ENCODE measurements at regions not wholly inside any gene's neighbourhood (a gene's known extent, or its start where the extent isn't known, plus 50 kb on each side); places are given as distances from the start of the nearest gene placed in this dataset.
"Not testable (repeated sequence)": the region's sequence is repeated elsewhere in the genome, so short reads cannot be mapped to it uniquely, and the experiment has no call there.

DNA sequence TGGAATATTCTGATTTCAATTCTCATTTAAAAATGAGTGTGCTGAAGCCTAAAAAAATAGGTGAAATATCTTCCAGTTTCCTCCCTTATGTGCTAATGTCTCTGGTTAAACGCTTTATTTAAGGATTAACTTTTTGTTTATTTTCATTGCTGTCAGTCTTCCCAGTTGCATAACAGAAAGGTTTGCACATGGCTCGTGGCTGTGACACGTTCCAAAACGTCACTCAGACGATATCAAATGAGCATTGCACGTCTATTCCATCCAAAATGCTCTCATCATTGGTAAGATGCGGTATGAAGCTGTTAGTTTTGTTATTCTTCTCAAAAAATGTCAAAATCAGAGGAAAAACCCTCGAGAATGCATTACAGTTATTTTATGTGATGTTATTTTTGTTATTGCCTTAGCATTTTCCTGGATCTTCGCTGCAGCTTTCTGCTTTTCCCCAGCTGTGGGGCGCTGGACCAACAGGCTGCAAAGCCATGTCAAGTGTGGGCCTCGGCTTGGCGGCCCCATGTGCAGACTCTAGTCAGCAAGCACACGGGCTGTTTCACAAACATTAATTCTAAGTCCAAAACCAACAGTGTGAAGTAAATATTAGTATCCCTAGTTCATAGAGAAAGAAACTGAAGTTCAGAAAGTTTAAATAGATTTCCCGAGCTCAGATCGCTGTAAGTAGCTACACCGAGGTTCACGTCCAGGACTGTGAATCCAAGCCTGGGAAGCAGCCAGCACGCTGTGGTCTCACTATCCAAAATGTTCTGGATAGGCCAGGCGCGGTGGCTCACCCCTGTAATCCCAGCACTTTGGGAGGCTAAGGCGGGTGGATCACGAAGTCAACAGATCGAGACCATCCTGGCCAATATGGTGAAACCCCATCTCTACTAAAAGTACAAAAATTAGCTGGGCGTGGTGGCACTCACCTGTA is 793.4 kb upstream of the FRG1 start:
- Histone ChIP-seq H3K4me1 (ENCODE audit: control insufficient read depth, insufficient read depth, low read length) (no peaks in the 10 kb centered on the region), H3K9me3 (ENCODE audit: control insufficient read depth, insufficient read depth, low read depth, low read length) (no peaks in the 10 kb centered on the region), H3K4me3 (ENCODE audit: low read depth, low read length) (no peak overlapping the region), H3K36me3 (ENCODE audit: control insufficient read depth in 2 of 2, insufficient read depth in 1 of 2, low read length in 2 of 2) (no peaks in the 10 kb centered on the region), H3K27ac (ENCODE audit: extremely low read depth, low read depth, low read length) (no peak overlapping the region)
- TF ChIP-seq ZNF292 (tag by site-specific recombination; IDR thresholded peaks at IDR 0.05; ENCODE audit: borderline replicate concordance, low read depth) = no peak
- TF ChIP-seq ZNF768 (tag by site-specific recombination; IDR thresholded peaks at IDR 0.05) = no peak
- TF ChIP-seq ZNF791 (tag by site-specific recombination; IDR thresholded peaks at IDR 0.05) = no peak
- no peak for TF ChIP-seq ZNF530 (tag by site-specific recombination; IDR thresholded peaks at IDR 0.05; ENCODE audit: low read depth)
- TF ChIP-seq, protein P1, sequence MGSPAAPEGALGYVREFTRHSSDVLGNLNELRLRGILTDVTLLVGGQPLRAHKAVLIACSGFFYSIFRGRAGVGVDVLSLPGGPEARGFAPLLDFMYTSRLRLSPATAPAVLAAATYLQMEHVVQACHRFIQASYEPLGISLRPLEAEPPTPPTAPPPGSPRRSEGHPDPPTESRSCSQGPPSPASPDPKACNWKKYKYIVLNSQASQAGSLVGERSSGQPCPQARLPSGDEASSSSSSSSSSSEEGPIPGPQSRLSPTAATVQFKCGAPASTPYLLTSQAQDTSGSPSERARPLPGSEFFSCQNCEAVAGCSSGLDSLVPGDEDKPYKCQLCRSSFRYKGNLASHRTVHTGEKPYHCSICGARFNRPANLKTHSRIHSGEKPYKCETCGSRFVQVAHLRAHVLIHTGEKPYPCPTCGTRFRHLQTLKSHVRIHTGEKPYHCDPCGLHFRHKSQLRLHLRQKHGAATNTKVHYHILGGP (tag by site-specific recombination; IDR thresholded peaks at IDR 0.05) = no peak
- no peak for TF ChIP-seq ZNF16 (tag by site-specific recombination; IDR thresholded peaks at IDR 0.05; ENCODE audit: low read depth)
- no peak for TF ChIP-seq ZNF394 (tag by site-specific recombination; IDR thresholded peaks at IDR 0.05; ENCODE audit: borderline replicate concordance)
- no peak for TF ChIP-seq ZNF302 (tag by site-specific recombination; IDR thresholded peaks at IDR 0.05; ENCODE audit: low read depth)
- TF ChIP-seq FEZF1 (tag by site-specific recombination; IDR thresholded peaks at IDR 0.05) = no peak
- TF ChIP-seq MYNN (tag by site-specific recombination; IDR thresholded peaks at IDR 0.05; ENCODE audit: borderline replicate concordance) = no peak
- no peak for TF ChIP-seq ZNF621 (tag by site-specific recombination; IDR thresholded peaks at IDR 0.05)
- TF ChIP-seq ZNF596 (tag by site-specific recombination; IDR thresholded peaks at IDR 0.05) = no peak
- TF ChIP-seq ZNF529 (tag by site-specific recombination; IDR thresholded peaks at IDR 0.05; ENCODE audit: insufficient replicate concordance) = no peak
- TF ChIP-seq ZNF571 (tag by site-specific recombination; IDR thresholded peaks at IDR 0.05) = no peak
- TF ChIP-seq ZBTB1 (tag by site-specific recombination; IDR thresholded peaks at IDR 0.05) = no peak
- TF ChIP-seq ZNF629 (tag by site-specific recombination; IDR thresholded peaks at IDR 0.05) = no peak
- ChIA-PET CTCF (interaction anchor here (0.9 kb wide), 1 partner anchor 55 kb away, joined by 3 read pairs; no protein-coding TSS in a partner anchor), POLR2A (no interaction called here)

DNA sequence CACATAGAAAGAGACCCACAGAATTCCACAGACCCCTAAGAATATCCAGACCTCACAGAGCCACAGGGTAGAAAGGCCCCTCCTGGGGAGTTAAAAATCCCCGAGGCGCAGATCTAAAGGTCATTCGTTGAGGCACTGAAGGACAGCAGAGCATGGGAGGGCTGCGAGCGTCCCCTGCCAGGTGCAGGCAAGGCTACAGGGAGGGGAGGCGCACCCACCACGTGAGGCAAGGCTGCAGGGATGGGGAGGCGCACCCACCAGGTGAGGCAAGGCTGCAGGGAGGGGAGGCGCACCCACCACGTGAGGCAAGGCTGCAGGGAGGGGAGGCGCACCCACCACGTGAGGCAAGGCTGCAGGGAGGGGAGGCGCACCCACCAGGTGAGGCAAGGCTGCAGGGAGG is 785.6 kb upstream of the FRG1 start:
- H3K4me3 ChIP-seq (ENCODE audit: low read depth, low read length); H3K9me3 ChIP-seq (ENCODE audit: control insufficient read depth, insufficient read depth, low read depth, low read length); H3K36me3 ChIP-seq (ENCODE audit: control insufficient read depth in 2 of 2, insufficient read depth in 1 of 2, low read length in 2 of 2); H3K27ac ChIP-seq (ENCODE audit: extremely low read depth, low read depth, low read length); POLR2A ChIA-PET; H3K4me1 ChIP-seq (ENCODE audit: control insufficient read depth, insufficient read depth, low read length); CTCF ChIA-PET: not testable (repeated sequence)

DNA sequence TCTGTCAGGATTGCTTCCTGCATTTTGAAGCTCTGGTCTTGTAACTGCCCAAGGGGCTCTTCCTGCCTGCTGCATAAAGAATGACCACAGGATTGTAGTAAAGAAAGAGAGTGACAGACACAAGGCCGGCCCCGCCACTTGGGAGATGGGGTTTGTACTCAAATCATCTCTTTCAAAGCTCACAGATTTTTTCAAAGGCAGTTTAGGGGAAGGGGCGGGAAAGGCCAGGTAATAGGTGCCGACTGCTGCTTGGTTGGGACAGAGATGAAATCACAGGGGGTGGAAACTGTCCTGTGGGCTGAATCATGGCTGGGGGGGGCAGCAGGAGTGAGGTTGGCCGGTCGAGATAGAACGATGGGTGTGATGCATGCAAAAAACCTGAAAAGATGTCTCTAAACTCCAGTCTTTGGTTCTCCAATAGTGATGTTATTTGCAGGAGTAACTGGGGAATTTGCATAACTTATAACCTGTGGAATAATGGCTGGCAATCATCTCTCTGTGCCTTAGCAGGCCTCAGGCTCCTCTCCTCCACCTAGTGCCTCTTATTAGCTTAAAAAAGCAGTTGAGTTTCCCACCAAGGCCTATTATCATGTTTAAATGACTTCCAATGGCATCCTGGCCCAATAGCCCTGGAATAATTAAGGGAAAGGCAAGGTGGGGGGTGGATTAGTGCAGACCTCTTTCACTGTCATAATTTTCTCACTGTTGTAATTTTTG is 778.4 kb upstream of the FRG1 start:
- no peaks in the 10 kb centered on the region for H3K36me3 ChIP-seq (ENCODE audit: control insufficient read depth in 2 of 2, insufficient read depth in 1 of 2, low read length in 2 of 2)
- H3K4me3 ChIP-seq (ENCODE audit: low read depth, low read length) = no peak overlapping the region
- TF ChIP-seq ZNF610 (tag by site-specific recombination; IDR thresholded peaks at IDR 0.05; ENCODE audit: borderline replicate concordance) = no peak
- no peak for TF ChIP-seq GLI2 (tag by site-specific recombination; IDR thresholded peaks at IDR 0.05; ENCODE audit: borderline replicate concordance, low read depth)
- TF ChIP-seq, protein P2, sequence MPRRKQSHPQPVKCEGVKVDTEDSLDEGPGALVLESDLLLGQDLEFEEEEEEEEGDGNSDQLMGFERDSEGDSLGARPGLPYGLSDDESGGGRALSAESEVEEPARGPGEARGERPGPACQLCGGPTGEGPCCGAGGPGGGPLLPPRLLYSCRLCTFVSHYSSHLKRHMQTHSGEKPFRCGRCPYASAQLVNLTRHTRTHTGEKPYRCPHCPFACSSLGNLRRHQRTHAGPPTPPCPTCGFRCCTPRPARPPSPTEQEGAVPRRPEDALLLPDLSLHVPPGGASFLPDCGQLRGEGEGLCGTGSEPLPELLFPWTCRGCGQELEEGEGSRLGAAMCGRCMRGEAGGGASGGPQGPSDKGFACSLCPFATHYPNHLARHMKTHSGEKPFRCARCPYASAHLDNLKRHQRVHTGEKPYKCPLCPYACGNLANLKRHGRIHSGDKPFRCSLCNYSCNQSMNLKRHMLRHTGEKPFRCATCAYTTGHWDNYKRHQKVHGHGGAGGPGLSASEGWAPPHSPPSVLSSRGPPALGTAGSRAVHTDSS (tag by site-specific recombination; IDR thresholded peaks at IDR 0.05) = no peak
- TF ChIP-seq ZNF521 (tag by site-specific recombination; IDR thresholded peaks at IDR 0.05) = no peak
- TF ChIP-seq ZSCAN30 (tag by site-specific recombination; IDR thresholded peaks at IDR 0.05) = no peak
- no peak for TF ChIP-seq ZNF394 (tag by site-specific recombination; IDR thresholded peaks at IDR 0.05; ENCODE audit: borderline replicate concordance)
- TF ChIP-seq, protein P3, sequence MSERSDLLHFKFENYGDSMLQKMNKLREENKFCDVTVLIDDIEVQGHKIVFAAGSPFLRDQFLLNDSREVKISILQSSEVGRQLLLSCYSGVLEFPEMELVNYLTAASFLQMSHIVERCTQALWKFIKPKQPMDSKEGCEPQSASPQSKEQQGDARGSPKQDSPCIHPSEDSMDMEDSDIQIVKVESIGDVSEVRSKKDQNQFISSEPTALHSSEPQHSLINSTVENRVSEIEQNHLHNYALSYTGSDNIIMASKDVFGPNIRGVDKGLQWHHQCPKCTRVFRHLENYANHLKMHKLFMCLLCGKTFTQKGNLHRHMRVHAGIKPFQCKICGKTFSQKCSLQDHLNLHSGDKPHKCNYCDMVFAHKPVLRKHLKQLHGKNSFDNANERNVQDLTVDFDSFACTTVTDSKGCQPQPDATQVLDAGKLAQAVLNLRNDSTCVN (tag by site-specific recombination; optimal IDR thresholded peaks at IDR 0.05) = no peak
- no peak for TF ChIP-seq ZNF785 (tag by site-specific recombination; IDR thresholded peaks at IDR 0.05)
- POLR2A ChIA-PET = no interaction called here
- CTCF ChIA-PET = no interaction called here
- H3K27ac ChIP-seq (ENCODE audit: extremely low read depth, low read depth, low read length) = no peak overlapping the region
- H3K4me1 ChIP-seq (ENCODE audit: control insufficient read depth, insufficient read depth, low read length) = peaks cover 5% of the 10 kb centered on the region
- no peaks in the 10 kb centered on the region for H3K9me3 ChIP-seq (ENCODE audit: control insufficient read depth, insufficient read depth, low read depth, low read length)
